Naive thymus-derived CD4-positive, alpha-beta T cell (primary cell): ENCODE measurements at regions not wholly inside any gene's neighbourhood (a gene's known extent, or its start where the extent isn't known, plus 50 kb on each side); places are given as distances from the start of the nearest gene placed in this dataset.
A peak's percentile ranks its signal among the peaks of the same experiment; 100 is the strongest.

Source experiments
- ATAC-seq: fragments of 150-1000 bp; cut with Tn5 transposase; 2 replicates; pipeline ENCODE4 v1.10.0; 2021; ENCODE audit warnings: mild to moderate bottlenecking, moderate library complexity
- CTCF ChIA-PET: fragments of 350-600 bp; sonication (Branson Sonifier 250); formaldehyde crosslinking; loops from one replicate; lab custom pipeline; 2021; ENCODE audit warnings: antibody characterized with exemption; lab: Charles Lee
- POLR2A ChIA-PET: fragments of 350-600 bp; sonication (Branson Sonifier 250); formaldehyde crosslinking; loops from one replicate; lab custom pipeline; 2021; ENCODE audit warnings: antibody characterized with exemption, inconsistent platforms; lab: Charles Lee
- DNase-seq, 9 donors: peaks; one replicate each; pipeline versions ENCODE4 v3.0.0 to v3.0.0-alpha.2; 2020 to 2022; ENCODE audit warnings: mixed read lengths in 1 of 9
- H3K27ac ChIP-seq: one replicate; pipeline ENCODE4 v1.7.0; 2013; ENCODE audit warnings: mild to moderate bottlenecking, low read depth, low read length, moderate library complexity
- H3K27me3 ChIP-seq, 2 donors: one replicate each; pipeline ENCODE4 v1.7.0; 2013; ENCODE audit warnings: low read length in 2 of 2, mild to moderate bottlenecking in 2 of 2, moderate library complexity in 2 of 2; ENCODE audit not compliant: control insufficient read depth in 2 of 2, insufficient read depth in 2 of 2
- H3K36me3 ChIP-seq, 3 experiments: 1 replicate in 2 of 3; 2 replicates in 1 of 3; pipeline ENCODE4 v1.7.0; 2013; ENCODE audit warnings: low read length in 3 of 3, mild to moderate bottlenecking in 3 of 3, moderate library complexity in 1 of 3; ENCODE audit not compliant: insufficient read depth in 3 of 3, control insufficient read depth in 2 of 3
- H3K4me1 ChIP-seq, 2 donors: one replicate each; pipeline ENCODE4 v1.7.0; 2013; ENCODE audit warnings: low read length in 2 of 2, mild to moderate bottlenecking in 2 of 2, moderate library complexity in 1 of 2; ENCODE audit not compliant: control insufficient read depth in 2 of 2, insufficient read depth in 2 of 2
- H3K4me3 ChIP-seq: 2 replicates; pipeline ENCODE4 v1.7.0; 2013; ENCODE audit warnings: mild to moderate bottlenecking, low read length
- H3K9me3 ChIP-seq, 3 experiments: 1 replicate in 2 of 3; 2 replicates in 1 of 3; pipeline ENCODE4 v1.7.0; 2013; ENCODE audit warnings: low read length in 3 of 3; ENCODE audit not compliant: control insufficient read depth in 2 of 3
- H3K27ac Mint-ChIP-seq, 9 donors: one replicate each; pipeline ENCODE4 v1.8.0; 2020 to 2022; ENCODE audit warnings: mixed read lengths in 9 of 9, mild to moderate bottlenecking in 8 of 9, moderate library complexity in 5 of 9, inconsistent platforms in 2 of 9
- H3K27me3 Mint-ChIP-seq, 5 donors: one replicate each; pipeline ENCODE4 v1.8.0; 2021 to 2022; ENCODE audit warnings: mixed read lengths in 5 of 5, mild to moderate bottlenecking in 1 of 5
- H3K36me3 Mint-ChIP-seq, 5 donors: one replicate each; pipeline ENCODE4 v1.8.0; 2020 to 2022; ENCODE audit warnings: mixed read lengths in 5 of 5, mild to moderate bottlenecking in 3 of 5, inconsistent platforms in 1 of 5
- H3K4me1 Mint-ChIP-seq, 7 donors: one replicate each; pipeline ENCODE4 v1.8.0; 2020 to 2022; ENCODE audit warnings: mixed read lengths in 7 of 7, mild to moderate bottlenecking in 3 of 7, inconsistent platforms in 1 of 7
- H3K4me3 Mint-ChIP-seq, 10 donors: one replicate each; pipeline ENCODE4 v1.8.0; 2020 to 2022; ENCODE audit warnings: mild to moderate bottlenecking in 10 of 10, mixed read lengths in 10 of 10, moderate library complexity in 6 of 10, inconsistent platforms in 2 of 10
- H3K9me3 Mint-ChIP-seq, 11 donors: one replicate each; pipeline ENCODE4 v1.8.0; 2020 to 2022; ENCODE audit warnings: mixed read lengths in 11 of 11, mild to moderate bottlenecking in 4 of 11, inconsistent platforms in 1 of 11, moderate library complexity in 1 of 11
- intact Hi-C, 2 donors: fragments of 100-400 bp; cut with micrococcal nuclease; formaldehyde crosslinking; loops; one replicate each; pipeline ENCODE4 v1.15.1; 2023

DNA sequence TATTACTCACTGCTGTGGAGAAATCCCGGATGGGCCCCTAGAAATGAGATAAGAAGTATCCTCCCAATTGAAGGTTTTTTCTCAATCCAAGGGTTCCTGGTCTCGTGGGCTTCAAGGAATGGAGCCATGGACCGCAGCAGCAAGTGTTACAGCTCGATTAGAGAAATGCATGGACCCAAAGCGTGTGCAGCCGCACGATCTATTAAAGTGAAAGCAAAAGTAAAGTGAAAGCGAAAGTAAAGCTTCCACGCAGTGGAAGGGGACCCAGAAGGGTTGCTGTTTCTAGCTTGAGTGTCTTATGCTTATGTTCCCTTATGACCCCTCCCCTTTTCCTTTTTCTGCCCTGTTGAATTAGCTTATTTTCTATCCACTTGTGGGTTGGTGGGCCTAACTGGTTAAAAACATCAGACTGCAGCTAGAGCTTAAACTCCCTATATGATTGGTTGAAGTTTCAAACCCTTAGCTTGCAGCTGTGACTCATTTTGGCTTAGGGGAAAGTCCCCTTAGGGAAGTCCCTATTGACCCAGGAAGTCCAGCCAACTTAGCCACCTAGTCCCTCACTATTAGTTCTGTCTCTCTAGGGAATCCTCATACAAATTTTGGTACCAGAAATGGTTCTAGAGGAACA is 1111.8 kb downstream of the TAF11L14 start:
- H3K9me3 Mint-ChIP-seq: peaks cover 0 to 7% (median 0%) of the 10 kb centered on the region in 11 donors
- H3K4me1 Mint-ChIP-seq: peaks cover 23 to 53% (median 51%) of the 10 kb centered on the region in 7 donors
- ChIA-PET CTCF (interaction anchor here (1.0 kb wide), 1 partner anchor 12 kb away, joined by 3 read pairs; no protein-coding TSS in a partner anchor), POLR2A (interaction anchor here (1.1 to 2.5 kb wide), 3 partner anchors 12 to 21 kb away, joined by 4 to 6 read pairs (median 4); no protein-coding TSS in a partner anchor)
- H3K27me3 Mint-ChIP-seq: no peaks in the 10 kb centered on the region
- peak overlapping the region; percentile 89 to 97 (median 96) for H3K4me3 Mint-ChIP-seq
- peak overlapping the region; percentile 90 to 99 (median 95) for H3K27ac Mint-ChIP-seq
- H3K36me3 ChIP-seq: no peaks in the 10 kb centered on the region
- H3K36me3 Mint-ChIP-seq: peaks cover 0 to 31% (median 5%) of the 10 kb centered on the region in 5 donors
- peaks cover 23 to 29% of the 10 kb centered on the region in 2 donors for H3K4me1 ChIP-seq
- peak in 8 of 9 donors; percentile 41 to 70 (median 62) for DNase-seq
- peak overlapping the region; percentile 79 for H3K27ac ChIP-seq
- H3K27me3 ChIP-seq: no peaks in the 10 kb centered on the region
- H3K4me3 ChIP-seq: peak overlapping the region; percentile 98
- intact Hi-C loops: loop anchor here (1.0 kb wide), 2 partner anchors 15 to 48 kb away; no protein-coding TSS in a partner anchor
- no peaks in the 10 kb centered on the region for H3K9me3 ChIP-seq
- peak; percentile 85 for ATAC-seq

DNA sequence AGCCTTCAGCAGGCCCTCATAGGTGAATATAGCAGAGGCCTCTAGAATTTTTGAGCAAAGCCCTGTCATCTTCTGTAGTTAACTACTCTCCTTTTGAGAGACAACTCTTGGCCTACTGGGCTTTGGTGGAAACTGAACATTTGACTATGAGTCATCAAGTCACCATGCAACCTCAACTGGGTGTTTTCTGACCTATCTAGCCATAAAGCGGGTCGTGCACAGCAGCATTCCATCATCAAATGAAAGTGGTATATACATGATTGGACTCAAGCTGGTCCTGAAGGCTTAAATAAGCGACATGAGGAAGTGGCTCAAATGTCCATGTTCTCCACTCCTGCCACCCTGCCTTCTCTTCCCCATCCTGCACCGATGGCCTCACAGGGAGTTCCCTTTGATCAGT is 1115.5 kb downstream of the TAF11L14 start:
- H3K36me3 ChIP-seq: no peaks in the 10 kb centered on the region
- Mint-ChIP-seq H3K4me1 (peaks cover 4 to 28% (median 22%) of the 10 kb centered on the region in 7 donors), H3K27me3 (no peaks in the 10 kb centered on the region), H3K36me3 (peaks cover 0 to 9% (median 0%) of the 10 kb centered on the region in 5 donors), H3K4me3 (no peak overlapping the region), H3K9me3 (peaks cover 0 to 7% (median 0%) of the 10 kb centered on the region in 11 donors), H3K27ac (no peak overlapping the region)
- H3K4me1 ChIP-seq: peaks cover 0 to 5% of the 10 kb centered on the region in 2 donors
- H3K4me3 ChIP-seq: no peak overlapping the region
- H3K27ac ChIP-seq: no peak overlapping the region
- DNase-seq (no peak), ATAC-seq (no peak)
- H3K27me3 ChIP-seq: no peaks in the 10 kb centered on the region
- intact Hi-C loops: no loop called here
- CTCF ChIA-PET: no interaction called here
- H3K9me3 ChIP-seq: no peaks in the 10 kb centered on the region
- POLR2A ChIA-PET: no interaction called here

DNA sequence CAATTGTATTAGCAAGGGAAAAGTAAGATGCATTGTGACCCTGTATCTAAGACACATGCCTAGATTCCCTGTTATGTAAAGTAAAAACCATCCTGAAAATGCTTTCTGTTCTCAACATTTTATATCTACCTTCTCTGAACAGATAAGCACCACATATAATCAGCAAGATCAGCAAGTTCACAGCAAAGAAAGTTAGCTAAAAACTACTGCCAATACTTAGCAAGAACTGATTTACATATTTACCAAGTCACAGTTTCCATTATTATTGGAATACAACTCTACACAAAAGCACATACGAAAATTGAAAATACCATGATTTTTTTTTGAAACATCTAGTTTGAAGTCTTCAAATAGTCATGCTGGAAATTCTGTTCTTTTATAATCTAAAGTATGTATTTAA is 1118.1 kb downstream of the TAF11L14 start:
- peaks cover 0 to 7% (median 0%) of the 10 kb centered on the region in 11 donors for H3K9me3 Mint-ChIP-seq
- intact Hi-C loops: no loop called here
- POLR2A ChIA-PET: no interaction called here

DNA sequence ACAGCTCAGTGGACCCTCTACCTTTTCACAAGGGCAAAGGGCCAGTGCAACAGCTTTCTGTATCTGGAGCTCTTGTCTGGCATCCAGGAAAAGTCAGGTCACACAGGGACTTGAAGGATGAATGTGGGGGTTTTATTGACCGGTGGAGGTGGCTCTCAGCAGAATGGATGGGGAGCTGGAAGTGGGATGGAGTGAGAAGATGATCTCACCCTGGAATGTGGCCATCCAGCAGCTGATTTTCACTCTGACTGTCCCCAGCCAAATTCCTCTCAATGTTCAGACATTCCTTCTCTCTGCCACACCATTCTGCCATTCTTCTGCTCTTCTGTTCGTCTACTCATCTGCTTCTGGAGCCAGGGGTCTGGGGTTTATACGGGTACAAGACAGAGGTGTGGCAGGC is 1119.9 kb downstream of the TAF11L14 start:
- Histone ChIP-seq H3K4me3 (no peak overlapping the region), H3K4me1 (no peaks in the 10 kb centered on the region), H3K9me3 (no peaks in the 10 kb centered on the region), H3K36me3 (no peaks in the 10 kb centered on the region), H3K27me3 (no peaks in the 10 kb centered on the region), H3K27ac (no peak overlapping the region)
- ATAC-seq (no peak), DNase-seq (no peak)
- H3K4me3 Mint-ChIP-seq: no peak overlapping the region
- POLR2A ChIA-PET: no interaction called here
- peaks cover 0 to 5% (median 0%) of the 10 kb centered on the region in 11 donors for H3K9me3 Mint-ChIP-seq
- H3K36me3 Mint-ChIP-seq: peaks cover 0 to 2% (median 0%) of the 10 kb centered on the region in 5 donors
- no peak overlapping the region for H3K27ac Mint-ChIP-seq
- H3K4me1 Mint-ChIP-seq: peaks cover 0 to 7% (median 5%) of the 10 kb centered on the region in 7 donors
- CTCF ChIA-PET: no interaction called here
- intact Hi-C loops: no loop called here
- no peaks in the 10 kb centered on the region for H3K27me3 Mint-ChIP-seq

More for the DNA sequence above, 1118.1 kb downstream of the TAF11L14 start:
- Mint-ChIP-seq H3K36me3 (peaks cover 0 to 4% (median 0%) of the 10 kb centered on the region in 5 donors), H3K4me3 (no peak overlapping the region), H3K27ac (no peak overlapping the region), H3K27me3 (no peaks in the 10 kb centered on the region), H3K4me1 (peaks cover 0 to 10% (median 6%) of the 10 kb centered on the region in 7 donors)
- CTCF ChIA-PET: no interaction called here
- ATAC-seq: no peak
- Histone ChIP-seq H3K4me3 (no peak overlapping the region), H3K4me1 (no peaks in the 10 kb centered on the region), H3K36me3 (no peaks in the 10 kb centered on the region), H3K9me3 (no peaks in the 10 kb centered on the region), H3K27ac (no peak overlapping the region), H3K27me3 (no peaks in the 10 kb centered on the region)
- DNase-seq: no peak

DNA sequence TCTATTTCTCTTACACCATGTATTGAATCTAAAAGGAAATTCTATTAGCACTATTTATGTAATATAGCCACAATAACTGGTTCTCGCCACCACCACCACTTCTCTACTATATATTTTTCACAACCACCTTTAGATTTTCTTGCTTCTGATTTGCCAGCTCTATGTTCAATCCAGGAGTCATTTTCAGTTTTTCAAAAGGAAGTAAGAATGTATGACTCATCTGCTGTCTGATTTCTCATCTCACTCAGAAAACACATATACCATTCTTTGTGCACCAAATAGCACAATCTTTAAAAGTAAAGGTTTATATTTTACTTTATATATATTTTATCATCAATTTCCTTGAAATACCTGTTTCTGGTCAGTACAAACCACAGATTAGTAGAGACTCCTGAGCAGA is 1127.5 kb downstream of the TAF11L14 start:
- H3K27me3 ChIP-seq: no peaks in the 10 kb centered on the region
- Mint-ChIP-seq H3K4me3 (no peak overlapping the region), H3K27me3 (peaks cover 0 to 3% (median 0%) of the 10 kb centered on the region in 5 donors), H3K4me1 (peaks cover 0 to 2% (median 0%) of the 10 kb centered on the region in 7 donors), H3K27ac (no peak overlapping the region), H3K36me3 (no peaks in the 10 kb centered on the region), H3K9me3 (no peaks in the 10 kb centered on the region)
- ATAC-seq (peak; percentile 44), DNase-seq (peak in 2 of 9 donors; percentile 12 to 32)
- H3K9me3 ChIP-seq: no peaks in the 10 kb centered on the region
- POLR2A ChIA-PET: no interaction called here
- H3K4me1 ChIP-seq: no peaks in the 10 kb centered on the region
- intact Hi-C loops: loop anchor here in 1 of 2 donors (1.0 kb wide), 1 partner anchor 16 kb away; no protein-coding TSS in a partner anchor
- no peak overlapping the region for H3K4me3 ChIP-seq
- no peaks in the 10 kb centered on the region for H3K36me3 ChIP-seq
- CTCF ChIA-PET: no interaction called here
- no peak overlapping the region for H3K27ac ChIP-seq

DNA sequence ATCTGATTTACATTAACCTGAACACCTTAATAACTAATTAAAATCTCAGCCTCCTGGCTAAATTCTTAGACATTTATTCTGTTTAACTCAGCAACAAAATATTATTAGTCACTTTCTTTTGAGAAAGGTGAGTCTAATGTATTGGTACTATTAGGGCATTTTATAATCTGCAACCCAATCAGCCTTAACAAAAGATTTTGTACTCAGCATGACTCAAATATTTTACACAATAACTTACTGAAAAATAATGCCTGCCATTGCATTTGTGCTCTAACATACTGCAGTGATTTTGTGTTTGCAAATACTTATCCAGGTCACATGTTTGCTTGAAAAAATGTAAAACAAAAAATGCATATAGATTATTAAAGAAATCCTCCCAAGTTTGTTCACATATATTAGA is 1129.9 kb downstream of the TAF11L14 start:
- CTCF ChIA-PET: no interaction called here
- H3K4me1 ChIP-seq: no peaks in the 10 kb centered on the region
- no peak overlapping the region for H3K27ac ChIP-seq
- H3K9me3 ChIP-seq: no peaks in the 10 kb centered on the region
- Mint-ChIP-seq H3K4me1 (peaks cover 0 to 2% (median 0%) of the 10 kb centered on the region in 7 donors), H3K4me3 (no peak overlapping the region), H3K27ac (no peak overlapping the region), H3K27me3 (peaks cover 0 to 11% (median 1%) of the 10 kb centered on the region in 5 donors), H3K36me3 (no peaks in the 10 kb centered on the region), H3K9me3 (no peaks in the 10 kb centered on the region)
- H3K27me3 ChIP-seq: no peaks in the 10 kb centered on the region
- DNase-seq (peak in 1 of 9 donors; percentile 5), ATAC-seq (no peak)
- no peak overlapping the region for H3K4me3 ChIP-seq
- POLR2A ChIA-PET: interaction anchor here (1.7 kb wide), 1 partner anchor 17 kb away, joined by 6 read pairs; no protein-coding TSS in a partner anchor
- intact Hi-C loops: no loop called here
- no peaks in the 10 kb centered on the region for H3K36me3 ChIP-seq
